IPS DF 6.9 (cell line): ENCODE measurements at regions not wholly inside any gene's neighbourhood (a gene's known extent, or its start where the extent isn't known, plus 50 kb on each side); places are given as distances from the start of the nearest gene placed in this dataset.
"Not testable (repeated sequence)": the region's sequence is repeated elsewhere in the genome, so short reads cannot be mapped to it uniquely, and the experiment has no call there.

Experiments
- DNase-seq: peaks from one replicate; pipeline ENCODE4 v3.0.0-alpha.2; 2013; ENCODE audit warnings: low read depth, low spot score
- H3K27ac ChIP-seq: one replicate; pipeline ENCODE4 v1.5.1; 2013; ENCODE audit warnings: low read length, control low read depth
- H3K27me3 ChIP-seq: 2 replicates; pipeline ENCODE4 v1.6.1; 2013; ENCODE audit warnings: mild to moderate bottlenecking, low read length; ENCODE audit not compliant: control insufficient read depth, insufficient read depth
- H3K36me3 ChIP-seq: 2 replicates; pipeline ENCODE4 v1.6.1; 2013; ENCODE audit warnings: low read length; ENCODE audit not compliant: control insufficient read depth, insufficient read depth
- H3K4me1 ChIP-seq: 2 replicates; pipeline ENCODE4 v1.6.1; 2013; ENCODE audit warnings: low read length; ENCODE audit not compliant: control insufficient read depth, insufficient read depth
- H3K4me3 ChIP-seq: 2 replicates; pipeline ENCODE4 v1.5.1; 2013; ENCODE audit warnings: mild to moderate bottlenecking, low read length
- H3K9me3 ChIP-seq: 2 replicates; pipeline ENCODE4 v1.6.1; 2013; ENCODE audit warnings: low read length, inconsistent platforms; ENCODE audit not compliant: control insufficient read depth, insufficient read depth
- WGBS: extraction: QIAGEN DNeasy Blood & Tissue Kit; methylation state at CpG from one replicate; pipeline ENCODE4 v1.1.7; 2013; ENCODE audit warnings: mixed read lengths, missing lambda C conversion rate; ENCODE audit not compliant: insufficient read length, insufficient coverage; 5-methylcytosine and 5-hydroxymethylcytosine counted together

- no peak overlapping the region for H3K4me3 ChIP-seq
- no peak for DNase-seq
- no peaks in the 10 kb centered on the region for H3K4me1 ChIP-seq
- no peaks in the 10 kb centered on the region for H3K36me3 ChIP-seq
- H3K9me3 ChIP-seq: no peaks in the 10 kb centered on the region
- no peaks in the 10 kb centered on the region for H3K27me3 ChIP-seq
- no CpG with 5 or more reads among the region's 5 CpGs for WGBS
- no peak overlapping the region for H3K27ac ChIP-seq
These were observed 70.4 kb upstream of the USP9X start for GRCh38 chrX:41014776-41015360.

GRCh38 chrX:41017785-41018184 lies 67.5 kb upstream of the USP9X start:
- not testable (repeated sequence) for H3K9me3 ChIP-seq, H3K4me1 ChIP-seq, H3K36me3 ChIP-seq, DNase-seq, H3K27me3 ChIP-seq, H3K27ac ChIP-seq, H3K4me3 ChIP-seq
- no CpG with 5 or more reads among the region's 6 CpGs for WGBS

- not testable (repeated sequence) for H3K4me1 ChIP-seq, H3K9me3 ChIP-seq, H3K27ac ChIP-seq, H3K4me3 ChIP-seq, DNase-seq, H3K27me3 ChIP-seq, H3K36me3 ChIP-seq
- WGBS: no CpG with 5 or more reads among the region's 9 CpGs
These were observed 66.7 kb upstream of the USP9X start for GRCh38 chrX:41018391-41019040.

GRCh38 chrX:41019041-41019392 lies 66.2 kb upstream of the USP9X start:
- H3K27ac ChIP-seq: no peak overlapping the region
- no CpG with 5 or more reads among the region's 5 CpGs for WGBS
- no peak for DNase-seq
- no peaks in the 10 kb centered on the region for H3K4me1 ChIP-seq
- H3K27me3 ChIP-seq: no peaks in the 10 kb centered on the region
- H3K9me3 ChIP-seq: no peaks in the 10 kb centered on the region
- H3K36me3 ChIP-seq: no peaks in the 10 kb centered on the region
- no peak overlapping the region for H3K4me3 ChIP-seq

DNA sequence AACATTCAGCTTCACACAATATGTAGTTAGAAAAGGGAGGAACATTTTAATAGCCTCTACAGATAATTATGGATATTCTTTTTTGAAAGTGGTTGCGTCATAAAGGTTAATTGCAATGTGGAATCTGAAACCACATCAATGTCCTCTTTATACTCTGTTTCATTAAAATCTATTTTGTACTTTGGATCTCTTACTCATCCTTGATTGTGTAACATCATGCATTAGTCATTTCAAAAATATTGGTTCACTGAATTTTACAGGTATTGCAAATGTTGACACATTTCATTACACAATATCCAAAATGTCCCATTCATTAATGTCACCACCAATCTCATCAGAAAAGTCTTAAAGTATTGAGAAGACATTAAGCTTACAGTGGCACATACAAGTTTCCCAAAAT lies 62.7 kb upstream of the USP9X start:
- H3K36me3 ChIP-seq: no peaks in the 10 kb centered on the region

DNA sequence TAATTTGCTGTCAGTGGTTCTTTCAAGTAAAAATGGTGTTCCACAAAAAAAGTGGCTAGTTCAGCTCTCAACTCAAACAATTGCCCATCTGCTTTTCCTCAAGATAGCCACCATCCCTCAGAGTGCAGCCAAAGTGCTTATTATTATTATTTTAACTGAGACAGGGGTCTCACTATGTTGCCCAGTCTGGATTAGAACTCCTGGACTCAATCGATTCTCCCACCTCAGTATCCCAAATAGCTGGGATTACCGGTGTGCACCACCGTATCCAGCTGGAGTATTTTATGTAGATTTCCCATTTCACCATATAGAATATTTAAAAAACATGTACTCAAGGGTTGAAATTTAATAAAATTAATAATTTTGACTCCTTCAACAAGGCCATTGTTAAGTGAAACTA lies 62.1 kb upstream of the USP9X start:
- H3K27ac ChIP-seq: no peak overlapping the region
- H3K27me3 ChIP-seq: no peaks in the 10 kb centered on the region
- no peak for DNase-seq
- no peaks in the 10 kb centered on the region for H3K36me3 ChIP-seq
- H3K4me1 ChIP-seq: peaks cover 2% of the 10 kb centered on the region; the same call in 1 of the 2 replicates
- no peaks in the 10 kb centered on the region for H3K9me3 ChIP-seq
- no peak overlapping the region for H3K4me3 ChIP-seq
- no CpG with 5 or more reads among the region's 3 CpGs for WGBS

More for the DNA sequence above, 62.7 kb upstream of the USP9X start:
- H3K27me3 ChIP-seq: no peaks in the 10 kb centered on the region
- peaks cover 2% of the 10 kb centered on the region; the same call in 1 of the 2 replicates for H3K4me1 ChIP-seq
- no peak overlapping the region for H3K4me3 ChIP-seq
- no peak for DNase-seq
- H3K9me3 ChIP-seq: no peaks in the 10 kb centered on the region
- no peak overlapping the region for H3K27ac ChIP-seq
- WGBS: no CpG with 5 or more reads among the region's 1 CpG

- not testable (repeated sequence) for H3K9me3 ChIP-seq, DNase-seq, H3K4me1 ChIP-seq, H3K27ac ChIP-seq, H3K36me3 ChIP-seq, H3K4me3 ChIP-seq, H3K27me3 ChIP-seq
- WGBS: no CpG with 5 or more reads among the region's 3 CpGs
These were observed 60.9 kb upstream of the USP9X start for GRCh38 chrX:41024335-41024734.

DNA sequence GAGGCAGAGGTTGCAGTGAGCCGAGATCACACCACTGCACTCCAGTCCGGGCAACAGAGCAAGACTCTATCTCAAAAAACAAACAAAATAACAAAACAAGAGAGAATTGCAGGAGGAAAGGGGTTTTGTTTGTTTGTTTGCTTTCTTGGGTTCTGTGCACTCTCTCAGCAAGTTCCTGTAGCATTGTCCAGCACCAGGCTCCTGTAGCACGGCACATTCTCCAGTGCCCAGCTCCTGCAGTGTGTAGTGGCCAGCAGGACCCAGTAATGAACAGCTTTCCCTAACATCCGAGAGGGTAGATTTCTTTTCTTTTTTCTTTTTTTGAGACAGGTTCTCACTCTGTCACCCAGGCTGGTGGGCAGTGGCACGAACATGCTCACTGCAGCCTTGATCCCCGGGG lies 60.5 kb upstream of the USP9X start:
- Histone ChIP-seq H3K27me3 (no peaks in the 10 kb centered on the region), H3K9me3 (no peaks in the 10 kb centered on the region), H3K36me3 (no peaks in the 10 kb centered on the region), H3K4me3 (no peak overlapping the region), H3K27ac (peak overlapping the region; percentile 64), H3K4me1 (peaks cover 2% of the 10 kb centered on the region; the same call in 1 of the 2 replicates)
- no CpG with 5 or more reads among the region's 6 CpGs for WGBS
- DNase-seq: no peak

- DNase-seq: no peak
- Histone ChIP-seq H3K4me3 (no peak overlapping the region), H3K9me3 (no peaks in the 10 kb centered on the region), H3K4me1 (peaks cover 2% of the 10 kb centered on the region; the same call in 1 of the 2 replicates), H3K27ac (peak overlapping the region; percentile 73), H3K27me3 (no peaks in the 10 kb centered on the region), H3K36me3 (no peaks in the 10 kb centered on the region)
- WGBS: no CpG with 5 or more reads among the region's 13 CpGs
These were observed 59.1 kb upstream of the USP9X start for GRCh38 chrX:41025926-41026701.

GRCh38 chrX:41026702-41027078 lies 58.6 kb upstream of the USP9X start:
- no peaks in the 10 kb centered on the region for H3K27me3 ChIP-seq
- no peaks in the 10 kb centered on the region for H3K36me3 ChIP-seq
- no peak overlapping the region for H3K4me3 ChIP-seq
- DNase-seq: no peak
- H3K27ac ChIP-seq: no peak overlapping the region
- H3K9me3 ChIP-seq: no peaks in the 10 kb centered on the region
- H3K4me1 ChIP-seq: peaks cover 2% of the 10 kb centered on the region; the same call in 1 of the 2 replicates
- no CpG with 5 or more reads among the region's 5 CpGs for WGBS
